Right hindlimb (tissue), 1 donor: ENCODE measurements at regions not wholly inside any gene's neighbourhood (a gene's known extent, or its start where the extent isn't known, plus 50 kb on each side); places are given as distances from the start of the nearest gene placed in this dataset.

Experiments used
- DNase-seq: peaks from one replicate; pipeline ENCODE4 v3.0.0-alpha.2; 2018

- DNase-seq: no peak
Observed at GRCh38 chr5:145345511-145346287, 489.4 kb downstream of the PRELID2 start.

GRCh38 chr5:145341842-145342241, 493.3 kb downstream of the PRELID2 start:
- DNase-seq: no peak

GRCh38 chr5:145340099-145340498, 495.0 kb downstream of the PRELID2 start:
- no peak for DNase-seq

- DNase-seq: no peak
Observed at GRCh38 chr5:145324767-145325479, 510.2 kb downstream of the PRELID2 start.

- DNase-seq: no peak
Observed at GRCh38 chr5:145324101-145324500, 511.0 kb downstream of the PRELID2 start.

- DNase-seq: no peak
Observed at GRCh38 chr5:145316282-145316681, 518.9 kb downstream of the PRELID2 start.

GRCh38 chr5:145307866-145308382, 527.2 kb downstream of the PRELID2 start:
- no peak for DNase-seq

- DNase-seq: no peak
Observed at GRCh38 chr5:145295236-145295835, 539.8 kb downstream of the PRELID2 start.

- no peak for DNase-seq
Observed at GRCh38 chr5:145294331-145294730, 540.8 kb downstream of the PRELID2 start.

GRCh38 chr5:145293716-145294115, 541.4 kb downstream of the PRELID2 start:
- no peak for DNase-seq

- DNase-seq: no peak
Observed at GRCh38 chr5:145292278-145292677, 542.9 kb downstream of the PRELID2 start.

GRCh38 chr5:145283141-145283810, 551.9 kb downstream of the PRELID2 start:
- DNase-seq: no peak

- DNase-seq: no peak
Observed at GRCh38 chr5:145280806-145281205, 554.3 kb downstream of the PRELID2 start.

- no peak for DNase-seq
Observed at GRCh38 chr5:145280214-145280613, 554.9 kb downstream of the PRELID2 start.

- DNase-seq: no peak
Observed at GRCh38 chr5:145260670-145261069, 574.5 kb downstream of the PRELID2 start.

- DNase-seq: no peak
Observed at GRCh38 chr5:145247745-145248040, 587.4 kb downstream of the PRELID2 start.

- no peak for DNase-seq
Observed at GRCh38 chr5:145246961-145247744, 588.0 kb downstream of the PRELID2 start.

- no peak for DNase-seq
Observed at GRCh38 chr5:145246379-145246778, 588.8 kb downstream of the PRELID2 start.

GRCh38 chr5:145245354-145245753, 589.8 kb downstream of the PRELID2 start:
- DNase-seq: no peak

GRCh38 chr5:145244788-145245187, 590.4 kb downstream of the PRELID2 start:
- DNase-seq: no peak

- no peak for DNase-seq
Observed at GRCh38 chr5:145244251-145244650, 590.9 kb downstream of the PRELID2 start.

- DNase-seq: no peak
Observed at GRCh38 chr5:145243016-145243415, 592.1 kb downstream of the PRELID2 start.

- DNase-seq: no peak
Observed at GRCh38 chr5:145242551-145242950, 592.6 kb downstream of the PRELID2 start.
